Caco-2 (cell line): ENCODE measurements at regions not wholly inside any gene's neighbourhood (a gene's known extent, or its start where the extent isn't known, plus 50 kb on each side); places are given as distances from the start of the nearest gene placed in this dataset.
"Not testable (repeated sequence)": the region's sequence is repeated elsewhere in the genome, so short reads cannot be mapped to it uniquely, and the experiment has no call there.

Source experiments
- BruUV-seq: library from RNA; stranded (reverse); fragments of 400-500 nt; replicated peaks from 2 replicates; lab custom pipeline; 2021; lab: Mats Ljungman, UMichigan
- CTCF ChIA-PET: fragments of 300-600 bp; sonication (Branson Sonifier 250); formaldehyde crosslinking; loops from one replicate; lab custom pipeline; 2022; ENCODE audit warnings: antibody characterized with exemption; lab: Charles Lee
- POLR2A ChIA-PET: fragments of 300-600 bp; sonication (Branson Sonifier 250); formaldehyde crosslinking; loops from one replicate; lab custom pipeline; 2022; ENCODE audit warnings: antibody characterized with exemption; lab: Charles Lee
- DNase-seq, 2 experiments: peaks; one replicate each; pipeline versions ENCODE4 v3.0.0 to v3.0.0-alpha.2; 2020 to 2022
- H3K27me3 ChIP-seq: replicated peaks from 2 replicates; pipeline ENCODE4 v1.6.0; 2011; ENCODE audit warnings: low read length; ENCODE audit not compliant: control insufficient read depth, insufficient read depth
- H3K36me3 ChIP-seq: 2 replicates; pipeline ENCODE4 v1.5.1; 2011; ENCODE audit warnings: low read length; ENCODE audit not compliant: control insufficient read depth, insufficient read depth
- H3K4me1 ChIP-seq: fragments of 250-450 bp; sonication (Bioruptor Pico); 2 replicates; pipeline ENCODE4 v1.5.1; 2020; ENCODE audit warnings: mild to moderate bottlenecking
- H3K4me3 ChIP-seq: 2 replicates; pipeline ENCODE4 v1.5.1; 2011; ENCODE audit warnings: low read depth, mild to moderate bottlenecking, control low read depth, low read length
- H3K9me3 ChIP-seq: fragments of 250-450 bp; sonication (Bioruptor Pico); 2 replicates; pipeline ENCODE4 v1.5.1; 2020; ENCODE audit warnings: mild to moderate bottlenecking, moderate library complexity
- H3K27ac Mint-ChIP-seq: one replicate; pipeline ENCODE4 v1.8.0; 2022; ENCODE audit warnings: mixed read lengths; ENCODE audit not compliant: unreplicated experiment
- H3K27me3 Mint-ChIP-seq: one replicate; pipeline ENCODE4 v1.8.0; 2022; ENCODE audit warnings: mixed read lengths; ENCODE audit not compliant: insufficient read depth, unreplicated experiment
- H3K36me3 Mint-ChIP-seq: one replicate; pipeline ENCODE4 v1.8.0; 2022; ENCODE audit warnings: mild to moderate bottlenecking, mixed read lengths; ENCODE audit not compliant: insufficient read depth, unreplicated experiment
- H3K4me1 Mint-ChIP-seq: one replicate; pipeline ENCODE4 v1.8.0; 2022; ENCODE audit warnings: low read depth, mixed read lengths; ENCODE audit not compliant: unreplicated experiment
- H3K4me3 Mint-ChIP-seq: one replicate; pipeline ENCODE4 v1.8.0; 2022; ENCODE audit warnings: mild to moderate bottlenecking, moderate library complexity, mixed read lengths; ENCODE audit not compliant: unreplicated experiment
- H3K9me3 Mint-ChIP-seq: one replicate; pipeline ENCODE4 v1.8.0; 2022; ENCODE audit warnings: mixed read lengths; ENCODE audit not compliant: unreplicated experiment
- CTCF ChIP-seq, 2 experiments: fragments of 200-600 bp in 1 of 2; IDR thresholded peaks; 1 replicate in 1 of 2; 2 replicates in 1 of 2; pipeline versions ENCODE4 v1.5.1 to v1.8.0; 2011 to 2022; ENCODE audit warnings: antibody characterized with exemption in 1 of 2, control low read depth in 1 of 2, inconsistent platforms in 1 of 2, low read depth in 1 of 2, low read length in 1 of 2, mild to moderate bottlenecking in 1 of 2, moderate library complexity in 1 of 2; ENCODE audit not compliant: insufficient read depth in 1 of 2, severe bottlenecking in 1 of 2, unreplicated experiment in 1 of 2
- intact Hi-C: fragments of 100-400 bp; cut with micrococcal nuclease; formaldehyde crosslinking; loops from one replicate; pipeline ENCODE4 v1.10.0; 2022; ENCODE audit not compliant: unreplicated experiment

DNA sequence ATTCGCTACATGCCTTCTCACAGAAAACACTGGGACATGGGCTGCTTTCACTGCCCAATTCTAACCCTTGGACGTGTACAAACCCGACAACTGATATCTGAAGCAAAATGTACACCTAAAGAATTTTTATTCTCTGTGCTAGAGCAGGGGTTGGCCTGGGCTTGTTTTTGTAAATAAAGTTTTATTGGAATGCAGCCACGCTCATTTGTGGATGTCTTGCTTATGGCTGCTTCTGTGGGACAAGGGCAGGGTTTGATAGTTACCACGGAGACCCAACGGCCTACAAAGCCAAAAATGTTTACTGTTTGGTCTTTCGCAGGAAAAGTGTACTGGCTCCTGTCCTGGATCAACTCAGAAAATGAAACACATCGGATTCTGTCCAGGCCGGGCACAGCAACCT is 58.1 kb upstream of the APCDD1L start:
- no peak overlapping the region for H3K4me3 Mint-ChIP-seq
- POLR2A ChIA-PET, result no interaction called here
- no peaks in the 10 kb centered on the region for H3K27me3 Mint-ChIP-seq
- H3K27me3 ChIP-seq, result no peaks in the 10 kb centered on the region
- peaks cover 44% of the 10 kb centered on the region for H3K4me1 ChIP-seq
- no peak for DNase-seq
- H3K27ac Mint-ChIP-seq, result no peak overlapping the region
- no peaks in the 10 kb centered on the region for H3K9me3 Mint-ChIP-seq
- no peak for TF ChIP-seq CTCF (IDR thresholded peaks at IDR 0.05; ENCODE audit: insufficient read depth in 1 of 2, low read depth in 1 of 2, low read length in 1 of 2, severe bottlenecking in 1 of 2, unreplicated experiment in 1 of 2)
- H3K36me3 Mint-ChIP-seq, result no peaks in the 10 kb centered on the region
- CTCF ChIA-PET, result no interaction called here
- H3K4me3 ChIP-seq, result no peak overlapping the region
- H3K4me1 Mint-ChIP-seq, result peaks cover 18% of the 10 kb centered on the region
- no peaks in the 10 kb centered on the region for H3K36me3 ChIP-seq
- intact Hi-C loops, result loop anchor here (5.0 kb wide), 1 partner anchor 64 kb away; no protein-coding TSS in a partner anchor
- no TSS peak for BruUV-seq
- H3K9me3 ChIP-seq, result no peaks in the 10 kb centered on the region

GRCh38 chr20:58572428-58572763 is 57.2 kb upstream of the APCDD1L start:
- H3K36me3 Mint-ChIP-seq, H3K36me3 ChIP-seq, DNase-seq, H3K9me3 ChIP-seq, BruUV-seq, H3K27me3 Mint-ChIP-seq, H3K9me3 Mint-ChIP-seq, H3K27me3 ChIP-seq: not testable (repeated sequence)
- H3K4me3 Mint-ChIP-seq, result peak overlapping the region; percentile 63
- peaks cover 18% of the 10 kb centered on the region for H3K4me1 Mint-ChIP-seq
- ChIA-PET POLR2A (interaction anchor here (0.6 kb wide), 3 partner anchors 79 to 470 kb away, joined by 4 to 10 read pairs (median 4); partner anchors contain the start of gene STX16), CTCF (interaction anchor here (0.7 to 1.2 kb wide), 4 partner anchors 61 to 1710 kb away, joined by 4 to 7 read pairs (median 4); no protein-coding TSS in a partner anchor)
- H3K27ac Mint-ChIP-seq, result peak overlapping the region; percentile 90
- Histone ChIP-seq H3K4me1 (peaks cover 44% of the 10 kb centered on the region), H3K4me3 (peak overlapping the region; percentile 10; the same call in 1 of the 2 replicates)
- intact Hi-C loops, result loop anchor here (5.0 kb wide), 1 partner anchor 65 kb away; no protein-coding TSS in a partner anchor

DNA sequence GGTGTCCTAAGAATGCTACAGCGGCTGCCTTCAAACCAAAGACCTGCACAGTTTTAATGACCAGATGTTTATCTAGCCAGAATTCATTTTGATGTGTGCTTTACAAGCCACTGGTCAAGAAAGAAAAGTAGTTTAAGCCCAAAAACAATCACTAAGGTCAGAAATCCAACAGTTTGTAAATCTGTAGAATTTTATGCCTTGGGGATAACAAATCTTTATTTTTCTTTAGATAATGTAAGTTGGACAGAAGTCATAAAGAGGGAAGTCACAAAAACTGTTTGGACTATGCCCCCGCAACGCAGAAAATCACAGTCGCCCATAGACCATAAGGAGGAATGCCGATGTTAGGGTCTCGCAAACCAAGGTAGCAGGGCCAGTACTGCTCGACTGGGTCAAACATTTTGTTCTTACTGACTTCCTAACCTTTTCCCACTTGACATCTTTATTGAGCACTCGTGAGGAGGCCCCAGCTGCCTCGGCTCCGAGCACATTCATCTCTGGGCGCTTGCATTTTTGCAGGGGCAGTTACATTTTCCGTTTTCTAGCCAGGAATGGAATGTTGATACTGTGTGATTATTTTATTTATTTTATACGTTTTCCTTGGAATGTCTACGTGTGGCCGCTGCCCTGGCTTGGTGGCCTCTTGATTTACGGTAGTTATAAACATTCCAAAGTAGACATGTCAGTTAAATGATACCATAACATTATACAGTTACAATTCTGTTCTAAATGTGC is 56.7 kb upstream of the APCDD1L start:
- Histone ChIP-seq H3K4me1 (peaks cover 44% of the 10 kb centered on the region), H3K36me3 (no peaks in the 10 kb centered on the region), H3K4me3 (peak overlapping the region; percentile 10; the same call in 1 of the 2 replicates), H3K27me3 (no peaks in the 10 kb centered on the region), H3K9me3 (no peaks in the 10 kb centered on the region)
- H3K4me1 Mint-ChIP-seq, result peaks cover 18% of the 10 kb centered on the region
- TF ChIP-seq CTCF (IDR thresholded peaks at IDR 0.05; ENCODE audit: insufficient read depth in 1 of 2, low read depth in 1 of 2, low read length in 1 of 2, severe bottlenecking in 1 of 2, unreplicated experiment in 1 of 2), result no peak
- no peaks in the 10 kb centered on the region for H3K9me3 Mint-ChIP-seq
- H3K36me3 Mint-ChIP-seq, result no peaks in the 10 kb centered on the region
- H3K27me3 Mint-ChIP-seq, result no peaks in the 10 kb centered on the region
- intact Hi-C loops, result loop anchor here (1.0 to 5.0 kb wide), 3 partner anchors 65 to 149 kb away; partner anchors contain the start of gene STX16
- ChIA-PET POLR2A (interaction anchor here (0.6 to 1.0 kb wide), 5 partner anchors 44 to 1180 kb away, joined by 3 to 5 read pairs (median 3); partner anchors contain the start of gene VAPB), CTCF (interaction anchor here (0.7 to 1.2 kb wide), 4 partner anchors 61 to 1709 kb away, joined by 3 to 4 read pairs (median 4); partner anchors contain the start of gene STX16)
- H3K27ac Mint-ChIP-seq, result peak overlapping the region; percentile 90
- BruUV-seq, result no TSS peak
- peak overlapping the region; percentile 63 for H3K4me3 Mint-ChIP-seq
- peak; percentile 73 to 88 for DNase-seq
